ENCODE measurements at regions not wholly inside any gene's neighbourhood (a gene's known extent, or its start where the extent isn't known, plus 50 kb on each side); places are given as distances from the start of the nearest gene placed in this dataset.

GRCh38 chr17:65413390-65413789, 148.1 kb downstream of the AXIN2 start:
- DNase-seq (ENCODE audit: low spot score), result no peak
- intact Hi-C loops (cut with DNase I), result no loop called here

DNA sequence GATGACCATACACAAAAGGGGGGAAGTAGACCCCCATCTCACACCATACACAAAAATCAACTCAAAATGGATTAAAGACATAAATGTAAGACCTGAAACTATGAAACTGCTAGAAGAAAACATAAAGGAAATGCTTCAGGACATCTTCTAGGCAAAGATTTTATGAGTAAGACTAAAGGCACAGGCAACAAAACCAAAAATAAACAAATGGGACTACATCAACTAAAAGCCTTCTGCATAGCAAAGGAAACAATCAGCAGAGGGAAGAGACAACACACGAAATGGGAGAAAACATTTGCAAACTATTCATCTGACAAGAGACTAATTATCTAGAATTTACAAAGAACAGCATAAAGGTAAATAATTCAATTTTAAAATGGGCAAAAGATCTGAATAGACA, 152.1 kb downstream of the AXIN2 start:
- DNase-seq (ENCODE audit: low spot score), result no peak
- intact Hi-C loops (cut with DNase I), result no loop called here

- no peak for DNase-seq (ENCODE audit: low spot score)
- intact Hi-C loops (cut with DNase I), result no loop called here
These were observed 153.4 kb downstream of the AXIN2 start for GRCh38 chr17:65408050-65408449.

DNA sequence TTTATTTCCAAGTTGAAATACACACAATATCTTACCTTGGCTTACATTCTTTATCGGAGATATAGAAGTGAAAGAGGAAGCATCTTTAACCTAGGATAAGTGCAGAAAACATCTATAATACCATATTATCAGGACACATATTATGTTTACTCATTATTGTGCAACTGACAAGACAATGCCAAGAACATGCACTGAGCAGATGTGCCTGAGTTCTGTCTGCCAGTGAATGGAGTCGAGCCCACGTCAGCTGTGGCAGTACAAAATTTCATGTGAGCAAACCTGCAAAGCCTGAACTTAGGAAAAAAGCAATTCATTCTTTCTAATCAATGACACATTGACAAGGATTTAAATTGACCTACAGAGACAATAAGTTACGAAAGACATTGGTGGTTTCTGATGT, 154.4 kb downstream of the AXIN2 start:
- intact Hi-C loops (cut with DNase I), result no loop called here
- DNase-seq (ENCODE audit: low spot score), result no peak

DNA sequence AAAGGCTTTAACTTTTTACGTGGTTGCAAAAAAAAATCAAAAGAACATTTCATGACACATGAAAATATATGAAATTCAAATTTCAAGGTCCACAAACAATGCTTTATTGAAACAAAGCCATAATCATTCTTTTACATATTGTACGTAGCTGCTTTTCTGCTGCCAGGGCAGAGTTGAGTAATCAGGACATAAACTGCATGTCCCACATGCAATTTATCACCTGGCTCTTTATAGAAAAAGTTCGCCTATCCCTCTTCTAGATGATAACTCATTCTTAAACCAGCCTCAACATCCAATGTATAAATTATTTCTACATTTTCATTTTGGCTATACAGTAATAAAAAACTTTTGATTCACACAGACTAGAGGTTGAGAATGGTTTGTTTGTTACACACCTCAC, 154.9 kb downstream of the AXIN2 start:
- no peak for DNase-seq (ENCODE audit: low spot score)
- intact Hi-C loops (cut with DNase I), result no loop called here

DNA sequence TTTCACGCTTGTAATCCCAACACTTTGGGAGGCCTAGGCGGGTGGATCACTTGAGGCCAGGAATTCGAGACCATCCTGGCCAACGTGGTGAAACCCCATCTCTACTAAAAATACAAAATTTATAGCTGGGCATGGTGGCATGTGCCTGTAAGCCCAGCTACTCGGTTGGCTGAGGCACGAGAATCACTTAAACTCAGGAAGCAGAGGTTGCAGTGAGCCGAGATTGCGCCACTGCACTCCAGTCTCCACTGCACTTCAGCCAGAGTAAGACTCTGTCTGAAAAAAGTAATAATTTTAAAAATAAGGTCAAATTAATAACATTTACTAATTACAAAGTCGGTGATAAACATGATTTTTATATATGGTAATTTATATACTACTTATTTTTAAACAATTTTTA, 155.9 kb downstream of the AXIN2 start:
- no peak for DNase-seq (ENCODE audit: low spot score)
- intact Hi-C loops (cut with DNase I), result no loop called here

DNA sequence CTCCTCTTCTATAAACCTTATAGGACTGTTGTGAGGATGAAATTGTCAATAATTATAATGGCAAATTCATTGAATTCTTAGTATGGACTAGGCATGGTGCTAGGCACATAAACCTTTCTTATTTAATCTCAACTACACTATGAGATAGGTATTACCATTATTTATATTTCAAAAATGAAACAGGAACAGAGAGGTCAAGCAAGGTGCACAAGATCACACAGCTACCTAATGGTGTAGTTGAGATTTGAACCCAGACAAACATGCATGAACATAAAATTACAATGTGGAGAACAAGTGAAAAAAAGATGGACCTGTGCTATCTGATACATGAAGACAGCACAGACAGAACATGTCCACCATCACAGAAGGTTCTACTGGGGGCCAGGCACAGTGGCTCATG, 156.7 kb downstream of the AXIN2 start:
- no peak for DNase-seq (ENCODE audit: low spot score)
- intact Hi-C loops (cut with DNase I), result no loop called here

DNA sequence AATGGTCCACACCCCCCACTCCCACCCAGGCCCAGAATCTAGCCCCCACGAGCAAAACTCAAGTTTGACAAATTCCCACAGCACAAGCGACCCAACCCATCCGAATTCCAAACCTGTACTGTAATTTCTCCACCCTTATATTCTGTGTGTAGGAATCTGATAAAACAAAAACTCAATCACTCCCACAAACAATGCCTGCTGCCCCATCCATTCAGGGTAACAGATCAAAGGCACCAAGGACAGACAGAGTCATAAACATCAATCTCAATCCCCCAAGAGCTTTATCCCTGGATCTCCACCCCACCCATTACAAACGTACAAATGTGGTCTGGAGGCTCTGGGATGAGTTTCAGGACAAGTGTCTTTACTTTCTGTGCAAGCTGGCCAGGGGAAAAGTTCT, 157.8 kb downstream of the AXIN2 start:
- intact Hi-C loops (cut with DNase I), result no loop called here
- no peak for DNase-seq (ENCODE audit: low spot score)

DNA sequence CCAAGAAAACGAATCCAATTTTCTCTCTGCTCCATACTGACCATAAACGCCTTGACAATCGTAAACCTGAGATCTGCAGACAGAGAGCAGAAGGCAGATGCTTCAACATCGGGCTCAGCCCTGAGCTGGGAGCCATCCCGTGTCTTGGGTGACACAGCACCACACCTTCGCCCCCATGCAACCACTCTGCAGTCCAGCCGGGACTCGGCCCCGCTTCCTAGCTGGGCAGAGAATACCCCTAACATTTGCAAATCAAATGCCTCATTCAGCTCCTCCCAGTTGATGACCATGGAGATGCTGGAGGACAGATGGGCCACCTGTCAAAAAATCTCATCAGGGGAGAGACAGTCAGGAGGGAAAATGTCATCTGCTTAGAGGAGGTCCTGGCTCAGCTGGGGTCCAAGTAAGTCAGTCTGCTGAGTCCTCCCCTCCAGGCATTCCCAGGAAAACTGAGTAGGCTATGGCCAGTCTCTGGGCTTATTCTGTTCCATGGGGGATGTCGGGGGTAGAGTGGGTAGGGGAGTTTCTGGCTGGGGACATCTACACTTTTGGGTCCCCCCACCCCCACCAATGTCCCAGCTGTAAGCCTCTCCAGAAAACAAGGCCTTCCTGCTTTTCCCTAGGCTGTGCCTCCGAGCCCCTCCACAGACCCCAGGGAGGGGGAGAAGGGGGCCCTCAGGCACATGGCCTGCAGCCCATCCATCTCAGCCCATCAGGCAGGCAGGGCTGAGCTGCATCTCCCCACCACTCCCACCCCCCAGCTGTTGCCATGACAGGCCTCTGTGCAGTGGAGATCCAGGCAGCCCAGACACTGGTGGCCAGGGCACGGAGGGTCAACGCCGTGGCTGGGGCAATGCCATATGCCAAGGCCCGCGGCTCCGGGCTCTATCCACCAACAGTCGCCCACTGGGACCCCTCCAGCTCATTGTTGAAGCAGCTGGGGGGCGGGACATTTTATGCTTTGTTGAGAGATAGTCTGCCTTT, 158.6 kb downstream of the AXIN2 start:
- intact Hi-C loops (cut with DNase I), result no loop called here
- DNase-seq (ENCODE audit: low spot score), result no peak

DNA sequence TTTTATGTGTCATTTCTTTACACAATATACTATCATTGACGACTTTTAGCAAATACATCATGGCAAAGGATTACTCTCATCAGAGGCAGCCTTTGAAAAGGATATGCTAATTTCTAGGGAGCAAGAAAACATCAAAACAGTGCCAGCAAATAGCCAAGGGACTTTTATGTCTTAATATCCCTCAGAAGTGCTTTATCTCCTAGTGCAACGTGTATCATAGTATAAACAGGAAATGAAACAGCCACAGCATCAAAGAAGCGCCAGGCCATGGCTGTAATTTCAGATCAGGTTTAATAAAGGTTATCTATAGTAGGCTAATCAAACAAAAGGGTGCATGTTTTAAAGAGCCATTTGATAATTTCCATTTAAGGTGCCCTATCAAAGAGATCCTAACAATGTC, 159.9 kb downstream of the AXIN2 start:
- intact Hi-C loops (cut with DNase I), result no loop called here
- no peak for DNase-seq (ENCODE audit: low spot score)

DNA sequence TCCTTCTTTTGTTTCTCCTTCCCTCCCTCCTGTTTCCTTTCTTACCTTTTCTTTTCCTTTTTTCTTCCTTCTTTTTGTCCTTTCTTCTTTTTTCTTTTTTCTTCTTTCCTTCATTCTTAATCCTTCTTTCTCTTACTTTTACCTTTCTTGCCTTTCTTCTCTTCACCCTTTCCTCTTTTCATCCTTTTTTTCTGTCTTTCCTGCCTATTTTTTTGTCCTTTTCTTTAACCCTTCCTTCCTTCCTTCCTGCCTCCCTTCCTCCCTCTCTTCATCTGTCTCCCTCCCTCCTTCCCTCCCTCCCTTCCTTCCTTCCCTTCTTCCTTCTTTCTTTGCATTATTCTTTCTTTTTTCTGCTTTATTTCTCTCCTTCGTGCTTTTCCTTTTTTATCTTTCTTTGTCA, 160.7 kb downstream of the AXIN2 start:
- no peak for DNase-seq (ENCODE audit: low spot score)
- intact Hi-C loops (cut with DNase I), result no loop called here

GRCh38 chr17:65398040-65398787, 163.2 kb downstream of the AXIN2 start:
- intact Hi-C loops (cut with DNase I), result no loop called here
- DNase-seq (ENCODE audit: low spot score), result no peak

GRCh38 chr17:65395924-65396323, 165.5 kb downstream of the AXIN2 start:
- intact Hi-C loops (cut with DNase I), result no loop called here
- no peak for DNase-seq (ENCODE audit: low spot score)

GRCh38 chr17:65394811-65395472, 166.5 kb downstream of the AXIN2 start:
- DNase-seq (ENCODE audit: low spot score), result no peak
- intact Hi-C loops (cut with DNase I), result no loop called here

GRCh38 chr17:65393514-65393913, 167.9 kb downstream of the AXIN2 start:
- intact Hi-C loops (cut with DNase I), result no loop called here
- DNase-seq (ENCODE audit: low spot score), result no peak

DNA sequence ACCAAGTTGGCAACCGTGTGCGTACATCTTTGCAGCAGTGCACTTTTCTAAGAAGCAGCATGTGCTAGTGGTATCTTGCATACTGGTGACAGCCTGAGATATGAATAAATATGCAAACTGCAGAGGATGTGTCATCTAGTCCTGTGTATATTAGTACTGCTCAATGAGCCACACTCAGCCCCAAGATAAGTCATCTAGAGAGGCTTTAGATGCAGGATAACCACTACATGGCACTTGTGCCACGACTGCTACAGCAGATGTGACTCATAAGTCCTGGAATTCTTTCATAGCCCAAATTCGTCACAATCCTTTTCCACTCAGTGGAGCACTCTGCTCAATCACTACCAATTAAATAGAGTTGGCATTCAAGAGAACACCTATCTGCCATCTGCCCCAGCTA, 171.5 kb downstream of the AXIN2 start:
- DNase-seq (ENCODE audit: low spot score), result no peak
- intact Hi-C loops (cut with DNase I), result no loop called here

GRCh38 chr17:65389426-65389825, 172.0 kb downstream of the AXIN2 start:
- DNase-seq (ENCODE audit: low spot score), result no peak
- intact Hi-C loops (cut with DNase I), result no loop called here

DNA sequence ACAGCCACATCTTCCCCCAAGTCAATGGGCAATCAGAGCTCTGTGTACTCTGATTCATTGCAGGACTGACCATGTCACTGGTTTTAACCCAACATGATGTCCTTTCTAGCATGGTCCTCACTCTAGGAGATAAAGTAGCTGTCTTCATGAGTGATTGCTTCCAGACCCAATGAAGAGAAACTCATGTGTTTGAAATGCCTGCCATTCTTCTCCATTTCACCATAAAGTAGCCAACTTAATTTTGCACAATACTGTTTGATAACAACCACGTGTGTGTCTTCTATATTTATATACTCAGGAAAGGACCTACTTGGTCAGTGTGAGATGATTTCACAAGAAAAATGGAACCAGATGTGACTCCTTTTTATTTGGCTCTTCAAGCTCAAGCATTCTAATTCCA, 172.5 kb downstream of the AXIN2 start:
- DNase-seq (ENCODE audit: low spot score), result no peak
- intact Hi-C loops (cut with DNase I), result no loop called here

DNA sequence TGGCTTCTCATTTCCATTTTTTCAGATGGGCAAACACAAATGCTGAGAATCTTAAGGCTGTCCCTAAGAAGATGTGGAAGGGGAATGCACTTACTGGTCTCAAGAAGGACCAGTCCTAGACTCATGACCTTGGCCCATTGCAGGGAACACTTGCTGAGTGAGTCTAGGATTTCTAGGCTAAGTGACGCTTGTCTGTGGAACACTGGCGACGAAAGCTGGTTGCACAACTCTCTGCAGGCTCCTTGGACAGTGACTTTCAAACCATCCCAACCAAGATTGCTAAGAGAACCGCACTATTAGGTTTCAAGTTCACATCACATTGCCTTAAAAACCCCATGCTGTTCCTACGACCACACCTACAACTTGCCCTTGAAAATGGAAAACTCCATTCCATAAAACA, 174.1 kb downstream of the AXIN2 start:
- intact Hi-C loops (cut with DNase I), result no loop called here
- DNase-seq (ENCODE audit: low spot score), result no peak

GRCh38 chr17:65385726-65386125, 175.7 kb downstream of the AXIN2 start:
- intact Hi-C loops (cut with DNase I), result no loop called here
- no peak for DNase-seq (ENCODE audit: low spot score)

Measured in cardiac septum (tissue), 1 donor.